WERI-Rb-1 (cell line): ENCODE measurements at regions not wholly inside any gene's neighbourhood (a gene's known extent, or its start where the extent isn't known, plus 50 kb on each side); places are given as distances from the start of the nearest gene placed in this dataset.

ENCODE experiments used
- DNase-seq: peaks from one replicate; pipeline ENCODE4 v3.0.0-alpha.2; 2020
- H3K27ac ChIP-seq: fragments of 250-450 bp; sonication (Bioruptor Pico); 2 replicates; pipeline ENCODE4 v1.5.1; 2020; ENCODE audit warnings: mild to moderate bottlenecking, moderate library complexity
- H3K27me3 ChIP-seq: fragments of 250-450 bp; sonication (Bioruptor Pico); 2 replicates; pipeline ENCODE4 v1.5.1; 2021; ENCODE audit warnings: mild to moderate bottlenecking, low read depth, moderate library complexity; ENCODE audit not compliant: insufficient read depth, severe bottlenecking
- H3K36me3 ChIP-seq: fragments of 250-450 bp; sonication (Bioruptor Pico); 2 replicates; pipeline ENCODE4 v1.5.1; 2020; ENCODE audit warnings: mild to moderate bottlenecking, moderate library complexity
- H3K4me3 ChIP-seq: 2 replicates; pipeline ENCODE4 v1.5.1; 2011; ENCODE audit warnings: low read depth, mild to moderate bottlenecking, control low read depth, low read length
- H3K9me3 ChIP-seq: fragments of 250-450 bp; sonication (Bioruptor Pico); 2 replicates; pipeline ENCODE4 v1.5.1; 2021; ENCODE audit warnings: mild to moderate bottlenecking, moderate library complexity; ENCODE audit not compliant: severe bottlenecking
- CTCF ChIP-seq: IDR thresholded peaks from 2 replicates; pipeline ENCODE4 v1.5.1; 2011; ENCODE audit warnings: low read depth, mild to moderate bottlenecking, control low read depth, inconsistent platforms, low read length

GRCh38 chr18:67924656-67925055 lies 408.1 kb upstream of the DSEL start:
- H3K9me3 ChIP-seq = no peaks in the 10 kb centered on the region
- no peak for TF ChIP-seq CTCF
- DNase-seq = no peak
- H3K27me3 ChIP-seq = no peaks in the 10 kb centered on the region
- H3K4me3 ChIP-seq = no peak overlapping the region
- H3K36me3 ChIP-seq = no peaks in the 10 kb centered on the region
- H3K27ac ChIP-seq = no peak overlapping the region

- H3K36me3 ChIP-seq = no peaks in the 10 kb centered on the region
- no peaks in the 10 kb centered on the region for H3K27me3 ChIP-seq
- DNase-seq = no peak
- no peak overlapping the region for H3K27ac ChIP-seq
- no peaks in the 10 kb centered on the region for H3K9me3 ChIP-seq
- no peak overlapping the region for H3K4me3 ChIP-seq
- TF ChIP-seq CTCF = no peak
Measured at GRCh38 chr18:67919316-67919715, 402.8 kb upstream of the DSEL start.

GRCh38 chr18:67916097-67916496 lies 399.6 kb upstream of the DSEL start:
- Histone ChIP-seq H3K36me3 (no peaks in the 10 kb centered on the region), H3K9me3 (no peaks in the 10 kb centered on the region), H3K4me3 (no peak overlapping the region), H3K27ac (no peak overlapping the region), H3K27me3 (no peaks in the 10 kb centered on the region)
- no peak for TF ChIP-seq CTCF
- DNase-seq = no peak

GRCh38 chr18:67913040-67913439 lies 396.5 kb upstream of the DSEL start:
- TF ChIP-seq CTCF = no peak
- Histone ChIP-seq H3K4me3 (no peak overlapping the region), H3K9me3 (no peaks in the 10 kb centered on the region), H3K27ac (no peak overlapping the region), H3K27me3 (no peaks in the 10 kb centered on the region), H3K36me3 (no peaks in the 10 kb centered on the region)
- no peak for DNase-seq

- DNase-seq = no peak
- no peaks in the 10 kb centered on the region for H3K9me3 ChIP-seq
- no peaks in the 10 kb centered on the region for H3K36me3 ChIP-seq
- no peak overlapping the region for H3K27ac ChIP-seq
- no peak overlapping the region for H3K4me3 ChIP-seq
- no peak for TF ChIP-seq CTCF
- H3K27me3 ChIP-seq = no peaks in the 10 kb centered on the region
Measured at GRCh38 chr18:67901573-67901972, 385.1 kb upstream of the DSEL start.

- no peak for DNase-seq
- no peaks in the 10 kb centered on the region for H3K27me3 ChIP-seq
- H3K27ac ChIP-seq = no peak overlapping the region
- H3K36me3 ChIP-seq = no peaks in the 10 kb centered on the region
- TF ChIP-seq CTCF = no peak
- no peak overlapping the region for H3K4me3 ChIP-seq
- no peaks in the 10 kb centered on the region for H3K9me3 ChIP-seq
Measured at GRCh38 chr18:67896451-67896850, 379.9 kb upstream of the DSEL start.
